Body of pancreas (tissue), 4 donors: ENCODE measurements at regions not wholly inside any gene's neighbourhood (a gene's known extent, or its start where the extent isn't known, plus 50 kb on each side); places are given as distances from the start of the nearest gene placed in this dataset.

Source experiments
- ATAC-seq: fragments of 150-250 bp; one replicate; pipeline ENCODE4 v1.9.1; 2016
- DNase-seq, 4 donors: peaks; one replicate each; pipeline ENCODE4 v3.0.0-alpha.2; 2019
- H3K27ac ChIP-seq, 4 donors: fragments of 200-600 bp; sonication (generic); 1 replicate in 3 of 4; 2 replicates in 1 of 4; pipeline versions ENCODE4 v1.5.1 to v1.6.1; 2016 to 2019; ENCODE audit warnings: mild to moderate bottlenecking in 1 of 4, mixed read lengths in 1 of 4, moderate library complexity in 1 of 4
- H3K27me3 ChIP-seq, 2 donors: fragments of 200-600 bp; sonication (generic); one replicate each; pipeline ENCODE4 v1.6.0; 2016; ENCODE audit warnings: mild to moderate bottlenecking in 1 of 2
- H3K36me3 ChIP-seq, 2 donors: fragments of 200-600 bp; sonication (generic); replicated peaks in 1 of 2; 2 replicates each; pipeline ENCODE4 v1.5.1; 2016; ENCODE audit warnings: low read depth in 2 of 2; ENCODE audit not compliant: insufficient read depth in 1 of 2
- H3K4me1 ChIP-seq: fragments of 200-600 bp; sonication (generic); one replicate; pipeline ENCODE4 v1.6.0; 2016
- H3K4me3 ChIP-seq, 2 donors: fragments of 200-600 bp; sonication (generic); 1 replicate in 1 of 2; 2 replicates in 1 of 2; pipeline ENCODE4 v1.5.1; 2016 to 2019
- H3K9me3 ChIP-seq, 3 donors: fragments of 200-600 bp; sonication (generic); 1 replicate in 2 of 3; 2 replicates in 1 of 3; pipeline ENCODE4 v1.5.1; 2016
- CTCF ChIP-seq, 7 experiments: fragments of 450-650 bp in 4 of 7; fragments of 200-600 bp in 3 of 7; sonication (generic) in 3 of 7; IDR thresholded peaks; one replicate each; pipeline ENCODE4 v1.5.1; 2016 to 2019; ENCODE audit warnings: antibody characterized with exemption in 7 of 7
- POLR2A ChIP-seq, 3 donors: fragments of 450-650 bp; IDR thresholded peaks; one replicate each; pipeline ENCODE4 v1.6.1; 2016; ENCODE audit warnings: antibody characterized with exemption in 3 of 3, mild to moderate bottlenecking in 2 of 3
- WGBS, 2 donors: methylation state at CpG; one replicate each; pipeline ENCODE4 v1.1.5; 2017; 5-methylcytosine and 5-hydroxymethylcytosine counted together
- intact Hi-C: fragments of 100-400 bp; cut with DNase I; formaldehyde crosslinking; loops from one replicate; pipeline ENCODE4 v1.15.1; 2023

- no peak for ATAC-seq
- H3K4me1 ChIP-seq, result peaks cover 3% of the 10 kb centered on the region
- no peaks in the 10 kb centered on the region for H3K9me3 ChIP-seq
- no peak overlapping the region for H3K27ac ChIP-seq
- TF ChIP-seq CTCF (IDR thresholded peaks at IDR 0.05) (no peak), POLR2A (IDR thresholded peaks at IDR 0.05) (no peak)
- H3K4me3 ChIP-seq, result no peak overlapping the region
- H3K27me3 ChIP-seq, result no peaks in the 10 kb centered on the region
- intact Hi-C loops, result loop anchor here (10.0 kb wide), 1 partner anchor 129 kb away; no protein-coding TSS in a partner anchor
- DNase-seq, result no peak
- WGBS, 2 donors, result 52 to 61% methylated on average over 6 of the region's 6 CpGs
- H3K36me3 ChIP-seq, result no peaks in the 10 kb centered on the region
Measured at GRCh38 chr14:76643887-76644286, 117.4 kb upstream of the VASH1 start.

- H3K27ac ChIP-seq, result no peak overlapping the region
- WGBS, 2 donors, result 21 to 22% methylated on average over 13 of the region's 13 CpGs
- H3K36me3 ChIP-seq, result no peaks in the 10 kb centered on the region
- peaks cover 3% of the 10 kb centered on the region for H3K4me1 ChIP-seq
- no peak overlapping the region for H3K4me3 ChIP-seq
- ATAC-seq (peak; percentile 47), DNase-seq (peak; percentile 13 to 39 (median 24))
- TF ChIP-seq POLR2A (IDR thresholded peaks at IDR 0.05), result no peak
- TF ChIP-seq CTCF (IDR thresholded peaks at IDR 0.05), result peak in 6 of 7 experiments; percentile 13 to 49 (median 47)
- intact Hi-C loops, result loop anchor here (10.0 kb wide), 1 partner anchor 130 kb away; no protein-coding TSS in a partner anchor
- H3K27me3 ChIP-seq, result no peaks in the 10 kb centered on the region
- H3K9me3 ChIP-seq, result no peaks in the 10 kb centered on the region
Measured at GRCh38 chr14:76644855-76645518, 116.3 kb upstream of the VASH1 start.

- Histone ChIP-seq H3K4me1 (no peaks in the 10 kb centered on the region), H3K27ac (no peak overlapping the region), H3K4me3 (no peak overlapping the region), H3K9me3 (no peaks in the 10 kb centered on the region), H3K27me3 (no peaks in the 10 kb centered on the region), H3K36me3 (no peaks in the 10 kb centered on the region)
- ATAC-seq, result no peak
- DNase-seq, result peak; percentile 19 to 46 (median 40)
- WGBS, 2 donors, result 75% methylated on average over 7 of the region's 7 CpGs
- no peak for TF ChIP-seq POLR2A (IDR thresholded peaks at IDR 0.05)
- peak; percentile 53 to 72 (median 67) for TF ChIP-seq CTCF (IDR thresholded peaks at IDR 0.05)
- intact Hi-C loops, result loop anchor here (10.0 kb wide), 1 partner anchor 133 kb away; no protein-coding TSS in a partner anchor
Measured at GRCh38 chr14:76647697-76648298, 113.5 kb upstream of the VASH1 start.

GRCh38 chr14:76651410-76652055, 109.7 kb upstream of the VASH1 start:
- ATAC-seq (no peak), DNase-seq (no peak)
- no peaks in the 10 kb centered on the region for H3K4me1 ChIP-seq
- no peaks in the 10 kb centered on the region for H3K27me3 ChIP-seq
- H3K9me3 ChIP-seq, result no peaks in the 10 kb centered on the region
- H3K36me3 ChIP-seq, result no peaks in the 10 kb centered on the region
- H3K4me3 ChIP-seq, result no peak overlapping the region
- H3K27ac ChIP-seq, result no peak overlapping the region
- 69 to 84% methylated on average over 3 of the region's 3 CpGs for WGBS, 2 donors
- TF ChIP-seq CTCF (IDR thresholded peaks at IDR 0.05) (no peak), POLR2A (IDR thresholded peaks at IDR 0.05) (no peak)
- intact Hi-C loops, result loop anchor here (5.0 kb wide), 1 partner anchor 599 kb away; no protein-coding TSS in a partner anchor
